ENCODE measurements at regions not wholly inside any gene's neighbourhood (a gene's known extent, or its start where the extent isn't known, plus 50 kb on each side); places are given as distances from the start of the nearest gene placed in this dataset.

DNA sequence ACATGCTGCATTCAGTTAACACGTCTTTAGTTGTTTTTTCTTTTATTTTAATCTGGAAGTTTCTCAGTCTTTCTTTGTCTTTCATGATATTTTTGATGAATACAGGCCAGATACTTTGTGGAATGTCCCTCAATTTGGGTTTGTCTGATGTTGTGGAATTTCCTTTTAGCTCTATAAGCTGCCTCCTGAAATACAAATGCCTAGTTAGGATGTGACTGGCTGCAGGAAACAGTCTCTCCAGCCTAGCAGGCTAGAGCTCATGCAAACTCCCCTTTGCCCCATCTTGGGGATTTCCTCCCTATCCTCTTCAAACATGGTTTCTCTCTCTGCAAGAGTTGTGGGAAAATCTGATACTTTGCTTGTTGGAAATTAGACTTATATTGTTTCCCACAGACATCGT lies 89.3 kb upstream of the JAG1 start:
- Histone ChIP-seq H2BK20ac (ENCODE audit: low read length) (no peak overlapping the region), H3K14ac (ENCODE audit: insufficient read length) (no peak overlapping the region), H4K91ac (replicated peaks; ENCODE audit: insufficient read length, low read length) (no peak overlapping the region), H4K20me1 (replicated peaks in 1 of 2; ENCODE audit: control insufficient read depth in 1 of 2, insufficient read depth in 2 of 2, low read length in 2 of 2) (no peaks in the 10 kb centered on the region), H2BK5ac (ENCODE audit: low read depth, low read length) (no peak overlapping the region), H3K79me2 (ENCODE audit: control insufficient read depth in 1 of 2, insufficient read depth in 2 of 2, low read length in 2 of 2) (no peaks in the 10 kb centered on the region), H3K9me3 (ENCODE audit: insufficient read depth in 2 of 2, low read depth in 1 of 2, low read length in 1 of 2) (no peaks in the 10 kb centered on the region), H3K23ac (ENCODE audit: insufficient read length) (no peak overlapping the region), H3K9ac (replicated peaks in 1 of 4; ENCODE audit: extremely low read depth in 1 of 4, low read depth in 3 of 4, low read length in 3 of 4) (no peak overlapping the region), H3K4ac (replicated peaks; ENCODE audit: insufficient read length, low read depth, low read length) (no peak overlapping the region), H3K23me2 (ENCODE audit: low read depth, low read length) (no peaks in the 10 kb centered on the region; the same call in 1 of the 2 replicates), H3K36me3 (ENCODE audit: control insufficient read depth in 2 of 4, insufficient read depth in 4 of 4, low read length in 3 of 4) (no peaks in the 10 kb centered on the region), H3K79me1 (ENCODE audit: low read depth, low read length) (no peaks in the 10 kb centered on the region), H2AFZ (ENCODE audit: low read length) (no peak overlapping the region), H3K4me2 (ENCODE audit: insufficient read depth in 1 of 2, low read depth in 2 of 2, low read length in 2 of 2) (no peak overlapping the region), H2BK12ac (ENCODE audit: low read depth, low read length) (no peak overlapping the region), H4K8ac (ENCODE audit: extremely low read depth, insufficient read depth, low read length) (no peak overlapping the region), H2BK15ac (ENCODE audit: low read length) (no peak overlapping the region), H3K18ac (ENCODE audit: extremely low read depth, low read length) (no peak overlapping the region), H2AK5ac (ENCODE audit: low read depth, low read length) (no peak overlapping the region), H4K5ac (ENCODE audit: insufficient read length, low read depth, low read length) (no peak overlapping the region), H3K56ac (replicated peaks; ENCODE audit: insufficient read length, low read depth, low read length) (no peak overlapping the region), H2BK120ac (replicated peaks; ENCODE audit: low read depth, low read length) (no peak overlapping the region), H3K27me3 (replicated peaks in 1 of 4; ENCODE audit: control insufficient read depth in 3 of 4, extremely low read depth in 1 of 4, insufficient read depth in 3 of 4, low read length in 3 of 4) (no peaks in the 10 kb centered on the region), H3K4me1 (replicated peaks in 1 of 4; ENCODE audit: control insufficient read depth in 3 of 4, insufficient read depth in 4 of 4, low read length in 3 of 4) (peaks cover 0 to 4% (median 0%) of the 10 kb centered on the region in 4 experiments; a peak in 3 of 7 replicates), H3K27ac (ENCODE audit: low read depth, low read length) (no peak overlapping the region), H3K4me3 (ENCODE audit: extremely low read depth in 1 of 4, insufficient read depth in 2 of 4, low read depth in 3 of 4, low read length in 4 of 4) (no peak overlapping the region)
- WGBS, 2 experiments (ENCODE audit: extremely low coverage in 1 of 2, insufficient coverage in 1 of 2, insufficient read length in 1 of 2, insufficient replicate concordance in 2 of 2, low coverage in 1 of 2, low lambda C conversion rate in 2 of 2, missing lambda C conversion rate in 1 of 2) = 53% methylated on average over 2 of the region's 2 CpGs; no CpG with 5 or more reads in 1 of the 2 experiments
- DNase-seq (ENCODE audit: low read depth in 1 of 2, low spot score in 2 of 2) (no peak), FAIRE-seq (no peak)
- no peak for TF ChIP-seq RNF2 (IDR thresholded peaks at IDR 0.05; ENCODE audit: borderline replicate concordance, low read depth, low read length, missing control alignments, poor library complexity, severe bottlenecking)
- no peak for TF ChIP-seq EZH2 (IDR thresholded peaks at IDR 0.05; ENCODE audit: low read depth, low read length, severe bottlenecking)
- no peak for TF ChIP-seq CTBP2 (IDR thresholded peaks at IDR 0.05; ENCODE audit: borderline replicate concordance, insufficient read depth, insufficient read length, low read length)
- TF ChIP-seq, protein P1, sequence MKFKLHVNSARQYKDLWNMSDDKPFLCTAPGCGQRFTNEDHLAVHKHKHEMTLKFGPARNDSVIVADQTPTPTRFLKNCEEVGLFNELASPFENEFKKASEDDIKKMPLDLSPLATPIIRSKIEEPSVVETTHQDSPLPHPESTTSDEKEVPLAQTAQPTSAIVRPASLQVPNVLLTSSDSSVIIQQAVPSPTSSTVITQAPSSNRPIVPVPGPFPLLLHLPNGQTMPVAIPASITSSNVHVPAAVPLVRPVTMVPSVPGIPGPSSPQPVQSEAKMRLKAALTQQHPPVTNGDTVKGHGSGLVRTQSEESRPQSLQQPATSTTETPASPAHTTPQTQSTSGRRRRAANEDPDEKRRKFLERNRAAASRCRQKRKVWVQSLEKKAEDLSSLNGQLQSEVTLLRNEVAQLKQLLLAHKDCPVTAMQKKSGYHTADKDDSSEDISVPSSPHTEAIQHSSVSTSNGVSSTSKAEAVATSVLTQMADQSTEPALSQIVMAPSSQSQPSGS (IDR thresholded peaks at IDR 0.05; ENCODE audit: low read length) = no peak
- no peak for TF ChIP-seq SP4 (IDR thresholded peaks at IDR 0.05; ENCODE audit: low read length)
- no peak for TF ChIP-seq BCL11A (IDR thresholded peaks at IDR 0.05; ENCODE audit: low read depth in 2 of 2, low read length in 2 of 2)
- no peak for TF ChIP-seq TCF12 (IDR thresholded peaks at IDR 0.05; ENCODE audit: low read depth, low read length)
- no peak for TF ChIP-seq SUZ12 (IDR thresholded peaks at IDR 0.05; ENCODE audit: low read length)
- no peak for TF ChIP-seq BRCA1 (IDR thresholded peaks at IDR 0.05; ENCODE audit: low read depth, low read length)
- no peak for TF ChIP-seq BACH1 (IDR thresholded peaks at IDR 0.05; ENCODE audit: low read length)
- TF ChIP-seq JUND (IDR thresholded peaks at IDR 0.05; ENCODE audit: low read length) = no peak
- TF ChIP-seq SIX5 (IDR thresholded peaks at IDR 0.05; ENCODE audit: low read depth, low read length) = no peak
- ChIA-PET CTCF (ENCODE audit: partially characterized antibody) (interaction anchor here (0.7 to 1.0 kb wide), 2 partner anchors 67 to 841 kb away, joined by 3 read pairs; no protein-coding TSS in a partner anchor), POLR2A (ENCODE audit: partially characterized antibody) (no interaction called here)

All from H1 (cell line).